Kasumi-1 (cell line): ENCODE measurements at regions not wholly inside any gene's neighbourhood (a gene's known extent, or its start where the extent isn't known, plus 50 kb on each side); places are given as distances from the start of the nearest gene placed in this dataset.

Experiments
- DNase-seq, 2 experiments: peaks; one replicate each; lab custom pipeline; 2025; lab: John Stamatoyannopoulos, UW

- no peak for DNase-seq
These were observed 785.6 kb upstream of the SOX9 start for GRCh38 chr17:71335212-71335611.

- no peak for DNase-seq
These were observed 782.9 kb upstream of the SOX9 start for GRCh38 chr17:71337938-71338337.

GRCh38 chr17:71338396-71338795 lies 782.4 kb upstream of the SOX9 start:
- DNase-seq = peak in 1 of 2 experiments; percentile 5

GRCh38 chr17:71339206-71339605 lies 781.6 kb upstream of the SOX9 start:
- no peak for DNase-seq

GRCh38 chr17:71342737-71343136 lies 778.1 kb upstream of the SOX9 start:
- DNase-seq = no peak

GRCh38 chr17:71349908-71350600 lies 770.8 kb upstream of the SOX9 start:
- no peak for DNase-seq

GRCh38 chr17:71360301-71360700 lies 760.5 kb upstream of the SOX9 start:
- DNase-seq = no peak

GRCh38 chr17:71361656-71362450 lies 759.0 kb upstream of the SOX9 start:
- no peak for DNase-seq

- DNase-seq = no peak
These were observed 757.2 kb upstream of the SOX9 start for GRCh38 chr17:71363661-71364060.

- DNase-seq = no peak
These were observed 749.0 kb upstream of the SOX9 start for GRCh38 chr17:71371809-71372208.

- DNase-seq = no peak
These were observed 744.9 kb upstream of the SOX9 start for GRCh38 chr17:71375948-71376347.

- DNase-seq = no peak
These were observed 743.9 kb upstream of the SOX9 start for GRCh38 chr17:71376933-71377332.

- no peak for DNase-seq
These were observed 742.8 kb upstream of the SOX9 start for GRCh38 chr17:71378036-71378435.

GRCh38 chr17:71378741-71379140 lies 742.1 kb upstream of the SOX9 start:
- no peak for DNase-seq

- DNase-seq = no peak
These were observed 741.3 kb upstream of the SOX9 start for GRCh38 chr17:71379512-71379911.

GRCh38 chr17:71380535-71380934 lies 740.3 kb upstream of the SOX9 start:
- DNase-seq = no peak

- no peak for DNase-seq
These were observed 739.9 kb upstream of the SOX9 start for GRCh38 chr17:71380936-71381335.

- no peak for DNase-seq
These were observed 737.7 kb upstream of the SOX9 start for GRCh38 chr17:71383091-71383490.

GRCh38 chr17:71387456-71387855 lies 733.4 kb upstream of the SOX9 start:
- DNase-seq = no peak

GRCh38 chr17:71392715-71393567 lies 727.9 kb upstream of the SOX9 start:
- DNase-seq = no peak

GRCh38 chr17:71395901-71396300 lies 724.9 kb upstream of the SOX9 start:
- DNase-seq = no peak

- no peak for DNase-seq
These were observed 724.1 kb upstream of the SOX9 start for GRCh38 chr17:71396711-71397110.

GRCh38 chr17:71398025-71398424 lies 722.8 kb upstream of the SOX9 start:
- no peak for DNase-seq
